GM18907 (cell line): ENCODE measurements at regions not wholly inside any gene's neighbourhood (a gene's known extent, or its start where the extent isn't known, plus 50 kb on each side); places are given as distances from the start of the nearest gene placed in this dataset.
"Not testable (repeated sequence)": the region's sequence is repeated elsewhere in the genome, so short reads cannot be mapped to it uniquely, and the experiment has no call there.

Source experiments
- ATAC-seq: cut with Tn5 transposase; IDR thresholded peaks from one replicate; pipeline ENCODE4 v1.9.1; 2021; ENCODE audit warnings: mild to moderate bottlenecking, moderate library complexity; ENCODE audit not compliant: unreplicated experiment

DNA sequence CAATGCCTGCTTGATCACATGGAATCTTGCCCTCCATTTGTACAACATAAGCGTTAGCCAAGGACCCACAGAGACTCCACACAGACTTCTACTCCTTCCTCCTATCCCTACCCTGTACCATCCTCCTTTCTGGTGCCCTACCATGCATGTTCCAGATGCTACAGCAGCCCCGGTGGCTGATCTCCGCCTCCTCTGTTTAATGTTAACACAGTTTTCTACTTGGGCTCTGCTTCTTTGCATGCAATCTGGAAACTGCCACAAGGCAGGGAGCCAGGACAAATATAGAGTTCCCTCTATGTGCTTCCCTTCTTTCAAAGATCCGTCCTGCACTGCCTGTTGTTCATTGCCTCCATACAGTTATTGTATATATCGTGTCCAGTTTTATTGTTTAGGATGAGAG lies 368.6 kb upstream of the TENM3 start:
- ATAC-seq, result no peak

- no peak for ATAC-seq
Observed at GRCh38 chr4:181877329-181877848, 365.8 kb upstream of the TENM3 start.

- no peak for ATAC-seq
Observed at GRCh38 chr4:181890031-181890430, 353.2 kb upstream of the TENM3 start.

GRCh38 chr4:181890911-181891310 lies 352.3 kb upstream of the TENM3 start:
- no peak for ATAC-seq

DNA sequence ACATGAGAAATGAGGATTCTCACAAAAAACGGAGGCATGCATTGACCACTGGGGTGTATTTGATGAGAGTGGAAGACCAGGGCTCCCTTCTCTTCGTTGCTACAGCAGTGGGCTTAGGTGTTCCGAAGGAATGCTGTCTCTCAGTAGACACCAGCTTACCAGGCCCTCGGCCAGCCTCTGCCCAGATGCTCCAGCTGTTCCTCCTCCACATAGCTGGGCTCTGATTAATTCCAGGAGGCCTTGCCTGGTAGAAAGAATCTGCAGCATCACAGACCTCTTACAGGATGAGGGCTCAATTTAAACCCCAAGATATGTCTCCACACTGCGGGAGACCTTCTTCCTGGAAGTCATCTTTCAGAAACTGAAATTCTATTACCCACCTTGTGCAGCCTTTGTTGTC lies 346.6 kb upstream of the TENM3 start:
- no peak for ATAC-seq

DNA sequence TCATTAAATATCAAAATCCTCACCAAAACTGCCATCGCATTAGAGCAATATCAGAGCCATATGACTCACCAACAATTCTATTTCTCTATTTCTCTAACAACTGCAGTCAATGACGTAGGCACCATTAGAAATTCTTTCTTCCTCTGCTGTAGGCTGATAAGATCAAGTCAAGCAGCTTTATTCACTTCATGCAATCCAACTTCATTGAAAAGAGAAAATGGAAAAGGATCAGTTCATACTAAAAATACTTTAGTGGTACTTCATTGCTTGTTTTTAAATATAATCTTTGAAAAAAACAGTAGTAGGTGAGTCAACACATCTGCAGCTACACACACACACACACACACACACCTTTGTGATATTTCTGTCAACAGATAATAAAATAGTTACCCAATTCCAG lies 345.3 kb upstream of the TENM3 start:
- ATAC-seq, result no peak

DNA sequence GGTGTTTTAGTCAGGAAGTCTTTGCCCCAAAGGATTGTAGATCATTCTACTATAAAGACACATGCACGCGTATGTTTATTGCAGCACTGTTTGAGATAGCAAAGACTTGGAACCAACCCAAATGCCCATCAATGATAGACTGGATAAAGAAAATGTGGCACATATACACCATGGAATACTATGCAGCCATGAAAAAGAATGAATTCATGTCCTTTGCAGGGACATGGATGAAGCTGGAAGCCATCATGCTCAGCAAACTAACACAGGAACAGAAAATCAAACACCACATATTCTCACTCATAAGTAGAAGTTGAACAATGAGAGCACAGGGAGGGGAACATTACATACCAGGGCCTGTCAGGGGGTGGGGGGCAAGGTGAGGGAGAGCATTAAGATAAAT lies 340.8 kb upstream of the TENM3 start:
- not testable (repeated sequence) for ATAC-seq

GRCh38 chr4:181905708-181906107 lies 337.5 kb upstream of the TENM3 start:
- no peak for ATAC-seq

GRCh38 chr4:181908168-181908567 lies 335.0 kb upstream of the TENM3 start:
- ATAC-seq, result no peak

DNA sequence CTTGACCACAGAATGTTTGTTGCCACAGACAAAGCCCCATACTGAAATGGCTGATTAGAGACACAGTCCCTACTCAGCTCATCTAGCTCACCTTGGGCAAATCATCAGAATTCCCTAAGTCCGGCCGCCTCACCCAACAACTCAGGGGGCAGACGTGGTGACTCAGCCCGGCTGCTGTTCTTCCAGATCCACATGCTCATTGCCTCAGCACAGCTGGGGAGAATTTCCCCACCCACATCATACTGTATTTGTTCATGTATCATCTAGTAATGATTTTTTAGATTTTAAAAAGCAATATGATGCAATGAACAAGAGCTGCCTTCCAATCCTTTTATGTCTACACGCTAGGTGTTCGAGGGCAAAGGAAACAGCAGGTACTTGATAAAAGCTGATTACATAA lies 333.8 kb upstream of the TENM3 start:
- ATAC-seq, result no peak

DNA sequence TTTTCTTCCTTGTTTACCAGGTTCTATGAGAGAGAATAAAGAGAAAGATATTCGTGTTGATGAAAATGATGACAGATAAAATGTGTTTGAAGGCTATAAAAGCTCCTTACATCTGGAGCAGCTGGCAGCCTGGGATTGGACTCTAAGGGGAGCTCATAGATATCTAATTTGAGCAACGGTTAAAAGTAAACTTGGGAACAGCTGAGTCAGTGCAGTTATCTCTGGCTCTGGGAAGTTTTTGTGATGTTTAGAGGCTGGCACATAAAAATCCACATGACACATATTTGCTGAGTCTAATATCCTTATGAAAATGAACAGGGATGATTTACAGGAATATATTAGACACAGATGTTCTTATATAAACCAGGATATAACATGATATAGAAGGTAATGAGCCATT lies 331.8 kb upstream of the TENM3 start:
- no peak for ATAC-seq

- ATAC-seq, result no peak
Observed at GRCh38 chr4:181933471-181933870, 309.7 kb upstream of the TENM3 start.

- no peak for ATAC-seq
Observed at GRCh38 chr4:181938631-181939030, 304.6 kb upstream of the TENM3 start.

DNA sequence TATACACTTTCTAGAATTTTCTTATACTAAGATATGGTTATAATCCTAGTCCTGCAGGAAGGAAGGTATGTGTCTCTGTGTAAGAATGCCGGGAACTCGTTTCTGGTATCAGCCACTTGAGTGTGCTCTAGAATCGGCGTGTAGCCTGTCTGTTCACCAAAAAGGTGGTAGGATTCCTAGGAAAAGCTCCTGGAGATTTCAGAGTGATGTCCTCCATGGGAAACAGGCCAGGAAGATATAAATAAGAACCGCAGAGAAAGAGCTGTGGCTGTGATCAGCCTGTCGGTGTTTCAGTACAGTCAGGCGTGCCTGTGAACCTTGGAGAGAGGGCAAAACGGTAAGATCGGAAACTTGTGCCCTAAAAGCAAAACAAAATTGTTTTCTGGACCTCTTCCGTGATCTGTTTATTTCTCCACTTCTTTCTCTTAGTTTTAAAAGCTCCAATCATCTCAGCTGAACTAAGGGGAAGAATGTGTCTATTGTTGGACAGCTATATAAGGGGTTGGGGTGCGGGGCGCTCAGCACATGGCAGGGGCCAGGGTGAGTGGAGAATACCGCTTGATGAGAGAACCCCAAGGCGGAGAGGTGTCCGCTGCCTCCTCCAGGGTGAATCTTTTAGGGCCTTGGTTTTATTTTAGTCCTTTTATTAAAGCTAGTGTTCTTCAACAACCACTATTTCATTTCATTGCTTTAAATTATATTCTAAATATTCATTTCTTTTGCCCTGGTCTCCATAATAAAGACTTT lies 303.8 kb upstream of the TENM3 start:
- ATAC-seq, result no peak

GRCh38 chr4:181944527-181944926 lies 298.7 kb upstream of the TENM3 start:
- no peak for ATAC-seq

- ATAC-seq, result no peak
Observed at GRCh38 chr4:181946902-181947301, 296.3 kb upstream of the TENM3 start.

DNA sequence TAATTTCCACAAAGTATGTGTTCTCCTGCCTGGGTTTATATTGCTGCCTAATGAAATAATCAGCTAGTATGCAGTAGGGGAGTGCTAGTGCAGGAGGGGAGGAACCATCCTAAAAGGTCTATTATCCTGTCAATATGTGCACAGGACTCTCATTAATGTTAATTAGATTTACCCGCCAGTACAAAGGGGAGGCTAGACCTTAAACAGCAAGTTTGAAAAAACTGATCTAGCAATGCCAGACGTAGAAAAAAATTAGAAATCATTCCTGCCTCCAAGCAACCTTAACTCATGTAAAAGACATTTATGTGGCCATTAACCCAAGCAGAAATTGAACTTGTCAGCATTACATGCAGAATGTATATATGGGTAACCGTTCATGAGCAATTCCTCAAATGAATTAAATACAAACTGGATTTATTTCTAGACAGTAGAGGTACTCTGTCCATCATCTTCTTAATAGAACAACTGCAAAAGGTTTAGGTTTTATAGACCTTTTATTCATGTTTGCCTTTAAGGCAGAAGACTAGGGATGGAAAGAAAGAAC lies 294.3 kb upstream of the TENM3 start:
- no peak for ATAC-seq

GRCh38 chr4:181949704-181950312 lies 293.4 kb upstream of the TENM3 start:
- no peak for ATAC-seq

- ATAC-seq, result no peak
Observed at GRCh38 chr4:181950372-181951127, 292.7 kb upstream of the TENM3 start.

- ATAC-seq, result no peak
Observed at GRCh38 chr4:181951265-181951664, 291.9 kb upstream of the TENM3 start.

DNA sequence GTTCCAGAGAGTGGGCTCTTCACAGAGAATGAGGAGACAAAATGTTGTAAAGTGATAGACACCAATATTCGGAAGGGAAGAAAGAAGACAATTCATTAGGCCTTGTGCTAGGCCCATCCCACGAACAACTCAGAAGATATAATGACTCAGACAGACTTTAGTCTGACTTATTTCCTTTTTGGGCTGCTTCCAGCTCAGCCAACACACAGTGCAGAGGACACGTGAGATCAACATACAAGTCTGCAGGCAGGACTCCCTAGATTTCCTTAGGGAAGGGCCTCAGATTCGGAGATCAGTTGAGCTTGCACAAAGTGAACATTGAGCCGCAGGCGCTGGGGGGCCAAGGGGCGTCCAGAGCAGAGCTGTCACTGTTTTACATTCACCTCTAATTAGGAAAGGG lies 290.7 kb upstream of the TENM3 start:
- no peak for ATAC-seq

DNA sequence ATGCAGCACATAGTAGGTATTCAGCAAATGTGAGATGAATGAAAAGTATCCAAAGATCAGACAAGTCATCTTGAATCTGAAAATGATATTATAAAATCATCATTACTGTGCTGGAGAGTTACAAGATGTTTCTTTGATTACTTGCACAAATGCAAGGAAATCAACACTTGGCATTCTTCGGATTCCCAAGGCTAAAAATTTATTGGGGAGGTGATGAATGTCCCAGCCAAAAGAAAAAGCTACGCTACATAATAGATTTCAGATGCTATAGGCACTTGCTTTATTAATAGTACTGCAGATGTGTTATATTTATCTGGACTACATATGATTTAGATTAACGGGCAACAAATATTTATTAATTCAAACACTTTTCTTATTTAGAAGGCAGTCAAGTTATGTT lies 286.7 kb upstream of the TENM3 start:
- ATAC-seq, result no peak
